ENCODE measurements at regions not wholly inside any gene's neighbourhood (a gene's known extent, or its start where the extent isn't known, plus 50 kb on each side); places are given as distances from the start of the nearest gene placed in this dataset.

- no peaks in the 10 kb centered on the region for H3K27me3 ChIP-seq
- H3K36me3 ChIP-seq (replicated peaks in 1 of 2; ENCODE audit: insufficient read depth in 1 of 2, low read depth in 2 of 2): no peaks in the 10 kb centered on the region
- WGBS, 2 donors: 87 to 90% methylated on average over 8 to 9 of the region's 9 CpGs
- H3K4me3 ChIP-seq: no peak overlapping the region
- no peak for DNase-seq
- ATAC-seq: no peak
- H3K9me3 ChIP-seq: no peaks in the 10 kb centered on the region
- intact Hi-C loops (cut with DNase I): no loop called here
- TF ChIP-seq, protein P1, sequence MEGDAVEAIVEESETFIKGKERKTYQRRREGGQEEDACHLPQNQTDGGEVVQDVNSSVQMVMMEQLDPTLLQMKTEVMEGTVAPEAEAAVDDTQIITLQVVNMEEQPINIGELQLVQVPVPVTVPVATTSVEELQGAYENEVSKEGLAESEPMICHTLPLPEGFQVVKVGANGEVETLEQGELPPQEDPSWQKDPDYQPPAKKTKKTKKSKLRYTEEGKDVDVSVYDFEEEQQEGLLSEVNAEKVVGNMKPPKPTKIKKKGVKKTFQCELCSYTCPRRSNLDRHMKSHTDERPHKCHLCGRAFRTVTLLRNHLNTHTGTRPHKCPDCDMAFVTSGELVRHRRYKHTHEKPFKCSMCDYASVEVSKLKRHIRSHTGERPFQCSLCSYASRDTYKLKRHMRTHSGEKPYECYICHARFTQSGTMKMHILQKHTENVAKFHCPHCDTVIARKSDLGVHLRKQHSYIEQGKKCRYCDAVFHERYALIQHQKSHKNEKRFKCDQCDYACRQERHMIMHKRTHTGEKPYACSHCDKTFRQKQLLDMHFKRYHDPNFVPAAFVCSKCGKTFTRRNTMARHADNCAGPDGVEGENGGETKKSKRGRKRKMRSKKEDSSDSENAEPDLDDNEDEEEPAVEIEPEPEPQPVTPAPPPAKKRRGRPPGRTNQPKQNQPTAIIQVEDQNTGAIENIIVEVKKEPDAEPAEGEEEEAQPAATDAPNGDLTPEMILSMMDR (IDR thresholded peaks at IDR 0.05): no peak
- no peak for TF ChIP-seq POLR2A (IDR thresholded peaks at IDR 0.05)
- peaks cover 21% of the 10 kb centered on the region for H3K4me1 ChIP-seq
- no peak overlapping the region for H3K27ac ChIP-seq
Measured at GRCh38 chr2:15728245-15728938, 136.7 kb downstream of the DDX1 start.

- H3K9me3 ChIP-seq: no peaks in the 10 kb centered on the region
- no peak for TF ChIP-seq POLR2A (IDR thresholded peaks at IDR 0.05)
- TF ChIP-seq, protein P1 (IDR thresholded peaks at IDR 0.05): no peak
- H3K27ac ChIP-seq: no peak overlapping the region
- DNase-seq (no peak), ATAC-seq (no peak)
- no peak overlapping the region for H3K4me3 ChIP-seq
- intact Hi-C loops (cut with DNase I): no loop called here
- H3K27me3 ChIP-seq: no peaks in the 10 kb centered on the region
- WGBS, 2 donors: 76 to 88% methylated on average over 7 of the region's 7 CpGs
- peaks cover 27% of the 10 kb centered on the region for H3K4me1 ChIP-seq
- H3K36me3 ChIP-seq (replicated peaks in 1 of 2; ENCODE audit: insufficient read depth in 1 of 2, low read depth in 2 of 2): no peaks in the 10 kb centered on the region
Measured at GRCh38 chr2:15729001-15729400, 137.3 kb downstream of the DDX1 start.

- no peaks in the 10 kb centered on the region for H3K27me3 ChIP-seq
- no peaks in the 10 kb centered on the region for H3K36me3 ChIP-seq (replicated peaks in 1 of 2; ENCODE audit: insufficient read depth in 1 of 2, low read depth in 2 of 2)
- intact Hi-C loops (cut with DNase I): no loop called here
- no peak overlapping the region for H3K27ac ChIP-seq
- no peak for DNase-seq
- peaks cover 37% of the 10 kb centered on the region for H3K4me1 ChIP-seq
- H3K4me3 ChIP-seq: no peak overlapping the region
- WGBS, 2 donors: 74 to 75% methylated on average over 10 of the region's 10 CpGs
- no peaks in the 10 kb centered on the region for H3K9me3 ChIP-seq
- no peak for TF ChIP-seq POLR2A (IDR thresholded peaks at IDR 0.05)
- TF ChIP-seq, protein P1 (IDR thresholded peaks at IDR 0.05): no peak
- ATAC-seq: no peak
Measured at GRCh38 chr2:15729709-15730544, 138.3 kb downstream of the DDX1 start.

DNA sequence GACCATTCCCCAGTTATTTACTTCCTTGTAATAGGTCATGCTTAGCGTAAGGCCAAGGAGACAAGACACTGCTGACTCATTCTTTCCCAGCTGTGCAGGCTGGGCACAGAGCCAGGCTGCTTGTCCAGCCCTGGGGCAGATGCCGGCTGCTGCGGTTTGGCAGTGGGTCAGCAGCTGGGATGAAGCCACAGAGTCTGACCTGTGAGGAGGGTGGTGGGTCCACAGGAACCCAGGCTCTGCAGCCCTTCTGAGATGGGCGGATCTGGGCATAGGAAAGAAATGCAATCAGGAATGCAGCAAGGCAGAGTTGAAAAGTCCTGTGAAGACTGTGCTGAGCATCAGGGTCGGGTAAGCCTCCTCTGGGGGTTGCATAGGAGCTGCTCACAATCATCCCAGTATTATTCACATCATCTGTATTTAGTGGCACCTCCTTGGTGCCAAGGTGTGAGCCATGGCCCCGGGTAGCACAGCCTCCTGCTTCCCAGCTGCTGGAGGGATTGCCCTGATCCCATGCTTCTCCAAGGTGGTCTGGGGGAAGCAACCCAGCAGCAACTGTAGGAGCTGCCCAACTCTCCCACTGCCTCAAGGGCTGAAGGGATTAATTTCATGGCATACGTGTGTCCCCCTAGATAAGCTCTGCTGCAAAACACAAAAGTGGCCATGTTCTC lies 139.0 kb downstream of the DDX1 start:
- peaks cover 38% of the 10 kb centered on the region for H3K4me1 ChIP-seq
- H3K4me3 ChIP-seq: no peak overlapping the region
- no peaks in the 10 kb centered on the region for H3K36me3 ChIP-seq (replicated peaks in 1 of 2; ENCODE audit: insufficient read depth in 1 of 2, low read depth in 2 of 2)
- H3K9me3 ChIP-seq: no peaks in the 10 kb centered on the region
- H3K27me3 ChIP-seq: no peaks in the 10 kb centered on the region
- peak; percentile 82 to 91 (median 90) for DNase-seq
- no peak overlapping the region for H3K27ac ChIP-seq
- intact Hi-C loops (cut with DNase I): no loop called here
- peak; percentile 91 for ATAC-seq
- TF ChIP-seq POLR2A (IDR thresholded peaks at IDR 0.05): no peak
- TF ChIP-seq, protein P1 (IDR thresholded peaks at IDR 0.05): no peak
- WGBS, 2 donors: 21 to 29% methylated on average over 7 of the region's 7 CpGs

All from body of pancreas (tissue), 4 donors.